NCI-H1105 (cell line): ENCODE measurements at regions not wholly inside any gene's neighbourhood (a gene's known extent, or its start where the extent isn't known, plus 50 kb on each side); places are given as distances from the start of the nearest gene placed in this dataset.

Experiments
- DNase-seq: peaks from one replicate; lab custom pipeline; 2025; lab: John Stamatoyannopoulos, UW

- no peak for DNase-seq
These were observed 297.8 kb upstream of the DACH1 start for GRCh38 chr13:72164811-72165210.

GRCh38 chr13:72163678-72164077 is 296.7 kb upstream of the DACH1 start:
- no peak for DNase-seq

DNA sequence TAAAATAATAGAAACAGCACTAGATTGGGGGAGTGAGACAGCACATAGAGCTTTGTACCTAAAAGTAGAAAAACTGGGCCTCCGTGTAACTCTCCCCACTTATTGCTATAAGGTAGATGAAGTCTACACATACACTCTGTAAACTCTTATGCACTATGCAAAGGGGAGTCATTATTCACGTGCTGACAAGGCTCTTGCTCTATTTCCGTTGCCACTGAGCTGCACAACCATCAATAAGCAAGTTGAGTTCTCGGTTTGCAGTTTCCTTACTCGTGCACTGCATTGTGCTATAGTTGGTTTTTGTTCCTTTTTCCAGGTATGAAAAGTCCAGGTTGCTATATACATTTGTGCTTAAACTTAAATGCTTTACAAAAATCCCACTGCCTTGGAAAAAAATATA is 294.0 kb upstream of the DACH1 start:
- no peak for DNase-seq

GRCh38 chr13:72156760-72157159 is 289.8 kb upstream of the DACH1 start:
- no peak for DNase-seq

GRCh38 chr13:72153272-72153671 is 286.3 kb upstream of the DACH1 start:
- DNase-seq, result no peak

DNA sequence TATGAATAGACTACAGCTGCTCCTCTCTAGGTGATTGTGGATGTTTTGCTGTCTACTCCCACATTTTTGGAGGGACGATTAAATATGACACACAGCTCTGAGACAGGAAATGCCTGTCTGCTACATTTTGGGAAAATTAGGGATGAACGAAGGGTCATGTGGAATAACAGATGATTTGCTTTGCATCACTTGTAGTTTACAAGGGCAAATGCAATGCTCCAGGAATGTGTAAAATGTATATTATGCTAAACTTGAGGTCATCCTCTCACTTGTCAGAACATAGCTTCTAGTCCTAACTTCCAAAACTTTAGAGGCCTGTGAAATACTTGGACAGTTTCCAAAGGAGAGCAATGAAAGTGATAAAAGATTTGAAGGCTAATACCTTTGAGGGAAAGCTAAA is 284.2 kb upstream of the DACH1 start:
- DNase-seq, result no peak

DNA sequence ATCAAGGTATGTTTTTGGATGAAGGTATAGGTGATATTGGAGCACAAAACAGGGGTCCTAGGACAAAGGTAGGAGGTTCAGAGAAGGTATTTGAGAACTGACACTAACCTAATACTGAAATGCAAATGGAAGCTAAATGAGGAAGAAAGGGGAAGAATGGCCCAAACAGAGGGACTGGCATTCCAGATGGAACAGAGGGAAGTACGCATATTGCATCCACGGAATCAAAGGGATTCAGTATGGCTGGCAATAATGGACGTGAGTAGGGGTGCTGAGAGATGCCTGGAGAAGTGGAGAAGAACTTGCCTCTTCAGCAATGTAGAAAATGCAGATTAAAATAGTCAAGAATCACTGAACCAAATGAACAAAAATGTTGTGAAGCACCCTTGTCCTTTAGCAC is 283.5 kb upstream of the DACH1 start:
- no peak for DNase-seq

GRCh38 chr13:72149701-72150100 is 282.7 kb upstream of the DACH1 start:
- no peak for DNase-seq

DNA sequence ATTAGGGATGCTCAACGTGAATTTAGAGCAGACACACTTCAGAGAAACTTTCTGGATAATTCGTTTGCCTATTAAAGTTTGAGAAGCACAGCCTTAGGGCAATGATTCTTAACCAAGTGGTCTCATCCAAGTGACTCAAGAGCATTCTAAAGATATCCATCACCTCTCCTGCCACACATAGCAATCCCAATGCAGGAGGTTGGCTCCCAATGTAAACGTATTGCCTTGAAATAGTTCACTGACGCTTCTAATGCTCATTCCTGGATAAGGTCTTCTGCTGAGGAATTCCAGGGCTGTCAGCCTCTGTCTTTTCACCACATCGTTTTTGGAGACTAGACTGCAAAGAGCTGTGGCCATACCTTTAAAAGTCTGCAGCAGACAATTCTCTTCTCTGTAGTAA is 279.8 kb upstream of the DACH1 start:
- no peak for DNase-seq

DNA sequence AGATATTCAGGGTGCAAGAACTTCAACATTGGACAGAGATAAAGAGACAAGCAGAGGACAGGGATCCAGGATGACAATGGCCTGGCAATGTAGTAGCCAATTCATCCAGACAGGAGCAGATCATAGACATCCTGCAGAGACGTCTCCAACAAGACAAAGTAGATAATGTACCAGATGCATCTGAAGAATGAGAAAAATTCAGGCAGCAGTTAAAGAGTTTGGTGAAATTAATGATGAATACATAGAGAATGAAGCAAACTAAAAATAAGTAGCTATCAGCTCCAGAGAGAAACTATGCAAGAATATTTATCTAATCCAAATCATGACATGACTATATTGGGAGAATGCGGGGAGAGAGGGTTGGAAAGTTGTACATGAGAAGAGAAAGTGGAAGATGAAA is 278.4 kb upstream of the DACH1 start:
- DNase-seq, result no peak

GRCh38 chr13:72144636-72145035 is 277.6 kb upstream of the DACH1 start:
- DNase-seq, result no peak

GRCh38 chr13:72141855-72142519 is 275.0 kb upstream of the DACH1 start:
- DNase-seq, result no peak

GRCh38 chr13:72139192-72139591 is 272.2 kb upstream of the DACH1 start:
- no peak for DNase-seq

DNA sequence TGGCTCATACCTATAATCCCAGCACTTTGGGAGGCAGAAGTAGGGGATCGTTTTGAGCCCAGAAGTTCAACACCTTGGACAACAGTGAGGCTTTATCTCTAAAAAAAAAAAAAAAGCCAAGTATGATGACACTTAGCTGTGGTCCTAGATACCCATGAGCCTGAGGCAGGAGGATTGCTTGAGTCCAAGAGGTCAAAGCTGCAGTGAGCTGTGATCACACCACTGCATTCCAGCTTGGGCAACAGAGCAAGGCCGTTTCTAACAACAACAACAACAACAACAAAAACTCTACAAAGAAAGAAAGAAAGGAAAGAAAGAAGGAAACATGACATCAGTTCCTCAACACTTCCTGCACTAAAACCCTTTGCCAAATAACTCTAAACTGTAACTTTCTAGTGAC is 265.1 kb upstream of the DACH1 start:
- DNase-seq, result no peak

DNA sequence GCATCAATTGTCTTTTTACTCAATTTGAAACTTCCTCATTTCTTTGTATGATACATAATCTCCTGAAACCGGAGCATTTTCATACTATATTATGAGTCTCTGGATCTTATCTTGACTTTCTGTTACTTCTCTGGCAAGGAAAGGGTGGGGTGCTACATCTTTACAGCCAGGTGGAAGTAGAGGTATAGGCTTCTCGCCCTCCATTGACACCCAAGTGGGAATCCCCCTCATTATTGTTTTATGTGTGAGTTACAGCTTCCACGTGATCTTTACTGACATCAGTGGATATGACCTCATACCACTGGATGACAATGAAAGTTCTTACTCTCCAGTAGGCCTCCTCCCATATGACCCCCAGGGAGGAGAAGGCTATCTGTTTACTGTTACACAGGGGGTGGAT is 262.1 kb upstream of the DACH1 start:
- DNase-seq, result no peak

DNA sequence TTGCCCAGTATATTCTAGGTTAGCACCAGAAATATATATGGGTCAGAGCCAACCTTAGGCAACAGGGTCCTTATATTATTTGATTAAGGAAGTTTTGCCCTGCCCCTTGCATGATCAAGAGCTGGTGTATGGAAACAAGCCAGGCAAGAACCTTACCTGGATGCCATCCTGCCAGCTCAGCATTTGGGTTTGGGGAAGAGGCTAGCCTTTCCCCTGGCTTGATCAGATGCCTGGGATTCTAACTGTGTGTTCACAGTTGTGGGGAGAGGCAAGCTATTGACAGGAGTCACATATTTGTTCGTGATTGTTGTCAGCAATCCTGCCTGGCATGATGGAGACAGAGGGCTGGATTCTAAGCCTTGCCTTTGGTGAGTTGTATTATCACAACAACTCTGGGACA is 260.0 kb upstream of the DACH1 start:
- no peak for DNase-seq

- no peak for DNase-seq
These were observed 259.4 kb upstream of the DACH1 start for GRCh38 chr13:72126424-72126823.

GRCh38 chr13:72125561-72125960 is 258.6 kb upstream of the DACH1 start:
- no peak for DNase-seq

DNA sequence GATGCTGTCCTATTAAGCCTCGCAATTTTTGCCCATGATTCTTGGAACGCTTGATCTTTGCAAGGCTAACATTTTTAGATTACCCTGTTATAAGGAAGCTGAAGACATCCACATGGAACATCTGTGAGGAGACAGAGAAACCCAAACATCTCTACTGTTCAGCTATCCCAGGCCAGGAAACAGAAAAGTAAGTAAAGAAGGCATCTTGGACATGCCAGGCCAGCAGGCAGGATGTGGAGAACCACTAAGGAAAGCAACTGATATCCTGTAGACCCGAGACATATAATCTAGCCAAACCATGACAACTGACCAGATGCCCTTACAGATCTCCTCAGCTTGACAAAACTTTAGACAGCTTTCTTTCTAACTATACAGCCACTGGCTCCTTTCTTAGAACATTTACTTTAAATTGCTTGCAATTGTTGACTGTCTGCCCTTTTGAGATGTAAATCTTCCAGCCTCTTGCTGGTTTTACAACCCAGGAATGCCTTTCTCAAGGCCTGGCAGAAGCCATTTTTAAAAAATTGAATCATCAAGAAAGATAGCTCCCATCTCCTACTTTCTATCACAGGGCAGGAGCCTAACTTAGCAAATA is 255.8 kb upstream of the DACH1 start:
- DNase-seq, result no peak

- DNase-seq, result no peak
These were observed 254.5 kb upstream of the DACH1 start for GRCh38 chr13:72121466-72121865.

DNA sequence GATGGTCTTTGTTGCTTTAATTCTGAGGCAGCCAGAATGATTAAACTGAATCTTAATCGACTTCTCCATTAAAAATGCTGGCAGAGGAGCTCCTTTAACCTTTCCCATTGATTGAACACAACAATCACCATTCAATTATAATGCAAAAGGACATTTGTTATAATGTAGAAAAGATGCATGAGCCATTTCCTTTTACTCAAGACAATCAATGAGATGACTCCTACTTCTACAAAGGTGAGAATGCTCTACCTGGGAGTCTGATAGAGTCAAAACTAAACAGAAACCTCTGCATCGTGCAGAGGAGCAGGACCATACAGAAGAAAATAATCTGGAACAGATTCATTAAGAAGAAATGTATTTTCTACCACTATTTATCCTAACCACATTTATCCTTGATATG is 253.6 kb upstream of the DACH1 start:
- DNase-seq, result no peak

- no peak for DNase-seq
These were observed 246.9 kb upstream of the DACH1 start for GRCh38 chr13:72113931-72114330.

- no peak for DNase-seq
These were observed 246.1 kb upstream of the DACH1 start for GRCh38 chr13:72113076-72113475.

DNA sequence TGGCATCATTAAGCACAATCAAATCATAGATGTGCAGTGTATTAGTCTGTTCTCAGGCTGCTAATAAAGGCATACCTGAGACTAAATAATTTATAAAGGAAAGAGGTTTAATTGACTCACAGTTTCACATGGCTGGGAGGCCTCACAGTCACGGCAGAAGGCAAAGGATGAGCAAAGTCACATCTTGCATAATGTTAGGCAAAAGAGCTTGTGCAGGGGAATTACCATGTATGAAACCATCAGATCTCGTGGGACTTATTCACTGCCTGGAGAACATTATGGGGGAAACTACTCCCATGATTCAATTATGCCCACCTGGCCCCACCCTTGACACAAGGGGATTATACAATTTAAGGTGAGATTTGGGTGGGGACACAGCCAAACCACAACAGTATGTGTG is 245.2 kb upstream of the DACH1 start:
- no peak for DNase-seq
